H1 (cell line): ENCODE measurements at regions not wholly inside any gene's neighbourhood (a gene's known extent, or its start where the extent isn't known, plus 50 kb on each side); places are given as distances from the start of the nearest gene placed in this dataset.

Experiments used
- CTCF ChIA-PET: fragments of 300-600 bp; sonication (Branson Sonifier 250); formaldehyde crosslinking; loops from one replicate; lab custom pipeline; 2021; ENCODE audit not compliant: partially characterized antibody; lab: Charles Lee
- POLR2A ChIA-PET: fragments of 300-600 bp; sonication (Branson Sonifier 250); formaldehyde crosslinking; loops from one replicate; lab custom pipeline; 2021; ENCODE audit warnings: inconsistent platforms; ENCODE audit not compliant: partially characterized antibody; lab: Charles Lee
- DNase-seq, 2 experiments: peaks; one replicate each; pipeline versions ENCODE4 v3.0.0 to v3.0.0-alpha.2; 2010 to 2022; ENCODE audit warnings: low spot score in 2 of 2, low read depth in 1 of 2, mixed read lengths in 1 of 2
- FAIRE-seq: peaks from 2 replicates; lab custom pipeline; 2011; peaks lifted over from hg19 to GRCh38; lab: Jason Lieb, UNC
- H2AFZ ChIP-seq: 2 replicates; pipeline ENCODE4 v1.8.1; 2012; ENCODE audit warnings: low read length, inconsistent platforms
- H2AK5ac ChIP-seq: 2 replicates; pipeline ENCODE4 v1.6.1; 2013; ENCODE audit warnings: low read depth, low read length
- H2BK120ac ChIP-seq: replicated peaks from 2 replicates; pipeline ENCODE3; 2013; ENCODE audit warnings: low read depth, low read length, inconsistent platforms
- H2BK12ac ChIP-seq: 2 replicates; pipeline ENCODE4 v1.6.1; 2013; ENCODE audit warnings: low read depth, low read length
- H2BK15ac ChIP-seq: 2 replicates; pipeline ENCODE4 v1.6.1; 2013; ENCODE audit warnings: low read length
- H2BK20ac ChIP-seq: 2 replicates; pipeline ENCODE4 v1.6.1; 2013; ENCODE audit warnings: low read length
- H2BK5ac ChIP-seq: 2 replicates; pipeline ENCODE4 v1.6.1; 2013; ENCODE audit warnings: low read depth, low read length
- H3K14ac ChIP-seq: 2 replicates; pipeline ENCODE4 v1.6.1; 2013; ENCODE audit warnings: inconsistent platforms; ENCODE audit not compliant: insufficient read length
- H3K18ac ChIP-seq: 2 replicates; pipeline ENCODE4 v1.6.1; 2013; ENCODE audit warnings: low read length; ENCODE audit errors: extremely low read depth
- H3K23ac ChIP-seq: 2 replicates; pipeline ENCODE4 v1.6.1; 2013; ENCODE audit warnings: inconsistent platforms; ENCODE audit not compliant: insufficient read length
- H3K23me2 ChIP-seq: 2 replicates; pipeline ENCODE4 v1.6.1; 2013; ENCODE audit warnings: low read depth, low read length
- H3K27ac ChIP-seq: 2 replicates; pipeline ENCODE4 v1.6.1; 2011; ENCODE audit warnings: low read depth, low read length, inconsistent platforms
- H3K27me3 ChIP-seq, 4 experiments: replicated peaks in 1 of 4; 1 replicate in 1 of 4; 2 replicates in 3 of 4; pipeline versions ENCODE4 v1.6.1 to v1.8.1; 2011 to 2013; ENCODE audit warnings: low read length in 3 of 4, mild to moderate bottlenecking in 3 of 4, inconsistent platforms in 2 of 4, mixed read lengths in 2 of 4, moderate library complexity in 1 of 4; ENCODE audit not compliant: control insufficient read depth in 3 of 4, insufficient read depth in 3 of 4; ENCODE audit errors: extremely low read depth in 1 of 4
- H3K36me3 ChIP-seq, 4 experiments: 2 replicates each; pipeline versions ENCODE4 v1.6.1 to v1.8.1; 2011 to 2013; ENCODE audit warnings: mild to moderate bottlenecking in 4 of 4, low read length in 3 of 4, moderate library complexity in 2 of 4, control low read depth in 1 of 4, inconsistent platforms in 1 of 4; ENCODE audit not compliant: insufficient read depth in 4 of 4, control insufficient read depth in 2 of 4
- H3K4ac ChIP-seq: replicated peaks from 2 replicates; pipeline ENCODE3; 2013; ENCODE audit warnings: low read length, low read depth, mixed read lengths, inconsistent platforms; ENCODE audit not compliant: insufficient read length
- H3K4me1 ChIP-seq, 4 experiments: replicated peaks in 1 of 4; 1 replicate in 1 of 4; 2 replicates in 3 of 4; pipeline versions ENCODE4 v1.6.1 to v1.8.1; 2011 to 2013; ENCODE audit warnings: low read length in 3 of 4, inconsistent platforms in 2 of 4, mixed read lengths in 1 of 4; ENCODE audit not compliant: insufficient read depth in 4 of 4, control insufficient read depth in 3 of 4
- H3K4me2 ChIP-seq, 2 experiments: 2 replicates each; pipeline versions ENCODE4 v1.6.1 to v1.8.1; 2011 to 2013; ENCODE audit warnings: low read depth in 2 of 2, low read length in 2 of 2, control low read depth in 1 of 2, inconsistent platforms in 1 of 2, mild to moderate bottlenecking in 1 of 2; ENCODE audit not compliant: insufficient read depth in 1 of 2
- H3K4me3 ChIP-seq, 4 experiments: fragments of 200-600, 300-600 bp in 1 of 4; sonication (generic), shearing (Covaris generic), sonication (Bioruptor Twin) in 1 of 4; 2 replicates each; pipeline versions ENCODE4 v1.5.1 to v1.8.1; 2011 to 2016; ENCODE audit warnings: low read length in 4 of 4, low read depth in 3 of 4, control low read depth in 2 of 4, inconsistent platforms in 2 of 4, mild to moderate bottlenecking in 2 of 4, mixed read lengths in 1 of 4, moderate library complexity in 1 of 4; ENCODE audit not compliant: insufficient read depth in 2 of 4; ENCODE audit errors: extremely low read depth in 1 of 4
- H3K56ac ChIP-seq: replicated peaks from 2 replicates; pipeline ENCODE3; 2013; ENCODE audit warnings: low read depth, mild to moderate bottlenecking, mixed read lengths, low read length, inconsistent platforms; ENCODE audit not compliant: insufficient read length
- H3K79me1 ChIP-seq: 2 replicates; pipeline ENCODE4 v1.6.1; 2013; ENCODE audit warnings: low read depth, low read length, control low read depth
- H3K79me2 ChIP-seq, 2 experiments: 2 replicates each; pipeline versions ENCODE4 v1.6.1 to v1.8.1; 2012 to 2013; ENCODE audit warnings: low read length in 2 of 2, mild to moderate bottlenecking in 2 of 2, inconsistent platforms in 1 of 2; ENCODE audit not compliant: insufficient read depth in 2 of 2, control insufficient read depth in 1 of 2
- H3K9ac ChIP-seq, 4 experiments: replicated peaks in 1 of 4; 1 replicate in 1 of 4; 2 replicates in 3 of 4; pipeline versions ENCODE4 v1.6.1 to v1.8.1; 2011 to 2013; ENCODE audit warnings: low read depth in 3 of 4, low read length in 3 of 4, control low read depth in 2 of 4, mild to moderate bottlenecking in 2 of 4, moderate library complexity in 2 of 4, inconsistent platforms in 1 of 4; ENCODE audit errors: extremely low read depth in 1 of 4
- H3K9me3 ChIP-seq, 2 experiments: 2 replicates each; pipeline versions ENCODE4 v1.6.1 to v1.8.1; 2012 to 2013; ENCODE audit warnings: mild to moderate bottlenecking in 2 of 2, moderate library complexity in 2 of 2, control low read depth in 1 of 2, inconsistent platforms in 1 of 2, low read depth in 1 of 2, low read length in 1 of 2, mixed read lengths in 1 of 2; ENCODE audit not compliant: insufficient read depth in 2 of 2
- H4K20me1 ChIP-seq, 2 experiments: replicated peaks in 1 of 2; 2 replicates each; pipeline versions ENCODE3 to v1.8.1; 2011 to 2013; ENCODE audit warnings: inconsistent platforms in 2 of 2, low read length in 2 of 2, mild to moderate bottlenecking in 1 of 2; ENCODE audit not compliant: insufficient read depth in 2 of 2, control insufficient read depth in 1 of 2
- H4K5ac ChIP-seq: 2 replicates; pipeline ENCODE4 v1.6.1; 2013; ENCODE audit warnings: low read length, low read depth, mixed read lengths, inconsistent platforms; ENCODE audit not compliant: insufficient read length
- H4K8ac ChIP-seq: 2 replicates; pipeline ENCODE4 v1.8.0; 2013; ENCODE audit warnings: mild to moderate bottlenecking, moderate library complexity, low read length, inconsistent platforms; ENCODE audit not compliant: insufficient read depth; ENCODE audit errors: extremely low read depth
- H4K91ac ChIP-seq: replicated peaks from 2 replicates; pipeline ENCODE3; 2013; ENCODE audit warnings: low read length, mixed read lengths, inconsistent platforms; ENCODE audit not compliant: insufficient read length
- CBX5 ChIP-seq: fragments of 300-800, 300-1000 bp; sonication (generic); IDR thresholded peaks from 2 replicates; pipeline ENCODE4 v1.7.1; 2016; ENCODE audit warnings: antibody characterized with exemption, low read length, low read depth
- E2F6 ChIP-seq: IDR thresholded peaks from 2 replicates; pipeline ENCODE4 v1.6.1; 2012; ENCODE audit warnings: inconsistent platforms
- GTF2F1 ChIP-seq: IDR thresholded peaks from 2 replicates; pipeline ENCODE4 v1.6.1; 2012; ENCODE audit warnings: low read depth, low read length, improper control_type of control experiment, borderline replicate concordance
- KDM4A ChIP-seq: IDR thresholded peaks from one replicate; pipeline ENCODE4 v1.7.1; 2012; ENCODE audit warnings: low read depth, mild to moderate bottlenecking, moderate library complexity, low read length, inconsistent platforms; ENCODE audit not compliant: severe bottlenecking
- MAFK ChIP-seq: IDR thresholded peaks from 2 replicates; pipeline ENCODE4 v1.6.1; 2012; ENCODE audit warnings: low read depth, mild to moderate bottlenecking, improper control_type of control experiment, low read length
- POLR2AphosphoS5 ChIP-seq: IDR thresholded peaks from 2 replicates; pipeline ENCODE4 v1.6.1; 2011; ENCODE audit warnings: low read depth, low read length
- TCF12 ChIP-seq: IDR thresholded peaks from 2 replicates; pipeline ENCODE4 v1.6.1; 2011; ENCODE audit warnings: low read depth, mild to moderate bottlenecking, low read length
- WGBS, 2 experiments: shearing (Covaris generic) in 1 of 2; methylation state at CpG; one replicate each; pipeline versions ENCODE4 v1.1.6 to v1.1.7; 2013 to 2015; ENCODE audit warnings: low lambda C conversion rate in 2 of 2, mixed read lengths in 2 of 2, inconsistent platforms in 1 of 2, low coverage in 1 of 2, missing lambda C conversion rate in 1 of 2; ENCODE audit not compliant: insufficient replicate concordance in 2 of 2, insufficient coverage in 1 of 2, insufficient read length in 1 of 2; ENCODE audit errors: extremely low coverage in 1 of 2, missing lambda C conversion rate in 1 of 2; 5-methylcytosine and 5-hydroxymethylcytosine counted together

- H3K27ac ChIP-seq, result no peak overlapping the region
- H2BK15ac ChIP-seq, result no peak overlapping the region
- FAIRE-seq, result no peak
- no peak overlapping the region for H4K91ac ChIP-seq
- no peak overlapping the region for H2BK5ac ChIP-seq
- no peaks in the 10 kb centered on the region for H3K9me3 ChIP-seq
- DNase-seq, result no peak
- H4K8ac ChIP-seq, result no peak overlapping the region
- no peak overlapping the region for H2AFZ ChIP-seq
- no peak overlapping the region for H3K56ac ChIP-seq
- no peak overlapping the region for H3K4me3 ChIP-seq
- H2BK120ac ChIP-seq, result no peak overlapping the region
- H3K4ac ChIP-seq, result no peak overlapping the region
- no peak overlapping the region for H3K4me2 ChIP-seq
- TF ChIP-seq CBX5 (no peak), POLR2AphosphoS5 (no peak), E2F6 (no peak), KDM4A (no peak), MAFK (no peak), GTF2F1 (no peak), TCF12 (no peak)
- TF ChIP-seq, all 59 proteins: peak for 0
- no peaks in the 10 kb centered on the region for H3K79me1 ChIP-seq
- CTCF ChIA-PET, result no interaction called here
- no peak overlapping the region for H2BK20ac ChIP-seq
- no peaks in the 10 kb centered on the region for H3K23me2 ChIP-seq
- no peaks in the 10 kb centered on the region for H3K79me2 ChIP-seq
- H3K23ac ChIP-seq, result no peak overlapping the region
- H3K36me3 ChIP-seq, result no peaks in the 10 kb centered on the region
- H4K20me1 ChIP-seq, result no peaks in the 10 kb centered on the region
- H3K14ac ChIP-seq, result no peak overlapping the region
- H2AK5ac ChIP-seq, result no peak overlapping the region
- no peak overlapping the region for H4K5ac ChIP-seq
- H3K4me1 ChIP-seq, result no peaks in the 10 kb centered on the region
- H3K27me3 ChIP-seq, result no peaks in the 10 kb centered on the region
- H3K9ac ChIP-seq, result no peak overlapping the region
- H3K18ac ChIP-seq, result no peak overlapping the region
- no peak overlapping the region for H2BK12ac ChIP-seq
- WGBS, 2 experiments, result 73% methylated on average over 5 of the region's 5 CpGs; no CpG with 5 or more reads in 1 of the 2 experiments
- POLR2A ChIA-PET, result no interaction called here
Observed at GRCh38 chr14:83257466-83258439, 1724.1 kb upstream of the SEL1L start.
